Suppressor macrophage treated with lipopolysaccharide for 4 hours (primary cell): ENCODE measurements at regions not wholly inside any gene's neighbourhood (a gene's known extent, or its start where the extent isn't known, plus 50 kb on each side); places are given as distances from the start of the nearest gene placed in this dataset.

Experiments
- DNase-seq: peaks from one replicate; pipeline ENCODE4 v3.0.0-alpha.2; 2020

DNA sequence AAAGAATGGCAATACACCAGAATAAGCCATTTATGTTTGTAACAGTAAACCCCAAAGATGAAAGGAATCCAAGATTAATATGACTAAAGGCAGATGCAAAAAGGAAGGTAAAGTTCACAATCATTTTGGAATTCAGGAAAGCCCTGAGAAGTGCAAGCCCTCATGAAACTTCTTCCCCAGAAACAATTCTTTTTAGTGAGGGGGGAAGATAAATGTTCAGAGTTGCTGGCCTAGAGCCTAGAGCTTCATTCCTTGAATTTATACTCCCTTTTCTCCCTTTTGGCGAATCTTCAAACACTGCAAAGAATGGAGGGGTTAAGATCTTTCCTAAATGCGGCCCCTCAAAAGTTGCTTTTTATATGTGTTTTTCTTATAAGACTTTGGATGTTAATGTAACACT, 368.8 kb downstream of the MEIS1 start:
- DNase-seq: no peak

- no peak for DNase-seq
These were observed 370.3 kb downstream of the MEIS1 start for GRCh38 chr2:66805016-66805865.

DNA sequence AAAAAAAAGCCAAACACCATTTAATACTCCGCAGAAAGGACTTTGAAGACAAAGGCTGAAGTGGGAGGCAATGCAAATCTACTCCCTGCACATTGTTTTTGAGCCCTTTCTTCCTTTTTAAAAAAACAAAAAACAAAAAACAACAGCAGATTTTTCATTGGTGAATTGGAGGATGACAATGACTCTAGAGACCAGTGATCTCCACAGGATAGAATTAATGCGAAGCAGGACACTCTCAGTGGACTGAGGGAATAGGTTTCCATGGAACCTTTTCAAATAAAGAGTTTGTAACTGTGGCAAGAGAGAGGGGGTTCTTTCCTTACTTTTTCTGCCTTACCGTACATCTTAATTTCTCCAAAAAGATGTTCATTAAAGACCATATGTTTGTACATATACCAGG, 371.0 kb downstream of the MEIS1 start:
- DNase-seq: no peak

DNA sequence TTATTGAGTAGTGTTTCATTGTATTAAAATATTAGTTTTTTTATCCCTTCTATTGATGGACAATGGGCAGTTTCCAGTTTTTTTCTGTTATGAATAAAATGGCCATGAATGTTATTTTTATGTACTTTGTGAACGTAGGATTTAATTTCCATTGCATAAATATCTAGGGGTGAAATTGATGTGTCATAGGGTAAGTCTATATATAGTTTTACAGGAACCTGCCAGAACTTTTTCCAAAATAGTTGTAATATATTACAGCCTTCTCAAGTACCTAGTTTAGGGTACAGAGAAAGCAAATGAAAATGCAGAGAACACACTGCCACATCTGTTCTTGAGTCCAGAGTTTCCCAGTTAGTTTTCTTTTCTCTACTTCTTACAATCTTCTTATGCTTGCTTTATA, 378.6 kb downstream of the MEIS1 start:
- DNase-seq: no peak

DNA sequence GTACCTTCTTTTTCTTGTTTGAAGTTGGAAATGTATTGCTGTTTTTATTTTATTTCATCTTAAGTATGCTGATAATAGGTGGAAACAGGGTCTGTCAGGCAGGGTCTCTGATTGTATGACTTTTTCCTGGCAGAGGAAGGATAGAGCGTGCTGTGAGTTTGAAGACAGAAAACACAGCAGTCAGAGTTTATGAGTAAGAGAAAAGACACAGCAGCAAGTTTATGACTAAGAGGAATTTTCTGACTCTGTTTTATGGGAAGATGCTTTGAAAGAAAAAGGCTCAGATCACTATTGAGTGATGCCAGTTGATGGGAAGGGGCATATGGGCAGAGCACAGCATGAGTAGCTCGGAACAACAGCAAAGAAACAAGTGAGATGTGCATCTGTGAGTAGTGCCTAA, 379.1 kb downstream of the MEIS1 start:
- no peak for DNase-seq

DNA sequence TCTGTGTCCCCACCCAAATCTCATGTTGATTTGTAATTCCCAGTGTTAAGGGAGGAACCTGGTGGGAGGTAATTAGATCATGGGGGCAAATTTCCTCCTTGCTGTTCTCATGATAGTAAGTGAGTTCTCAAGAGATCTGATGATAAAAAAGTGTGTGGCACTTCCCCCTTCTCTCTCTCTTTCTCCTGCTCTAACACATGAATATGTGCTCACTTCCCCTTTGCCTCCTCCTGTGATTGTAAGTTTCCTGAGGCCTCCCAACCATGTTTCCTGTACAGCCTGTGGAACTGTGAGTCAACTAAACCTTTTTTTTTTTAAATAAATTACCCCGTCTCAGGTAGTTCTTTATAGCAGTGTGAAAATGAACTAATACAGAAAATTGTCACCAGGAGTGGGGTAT, 380.0 kb downstream of the MEIS1 start:
- DNase-seq: no peak

GRCh38 chr2:66815886-66816285, 381.0 kb downstream of the MEIS1 start:
- DNase-seq: no peak

DNA sequence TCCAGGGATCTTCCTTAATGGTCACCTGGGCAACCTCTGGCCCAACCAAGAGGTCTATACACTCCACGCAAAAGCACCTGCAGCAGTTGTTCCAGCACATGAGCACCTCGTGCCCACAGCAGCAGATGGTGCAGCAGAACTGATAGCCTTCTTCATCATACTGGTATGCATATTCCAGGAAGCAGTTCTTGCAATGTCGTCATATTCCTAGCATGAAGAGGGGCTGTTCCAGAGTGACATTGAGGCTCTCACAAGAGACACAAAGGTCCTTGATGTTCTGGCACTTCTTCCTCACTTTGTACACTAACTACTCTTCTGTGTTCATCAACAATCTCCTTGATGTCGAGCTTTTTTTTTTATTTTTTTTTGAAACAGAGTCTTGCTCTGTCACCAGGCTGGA, 386.2 kb downstream of the MEIS1 start:
- DNase-seq: no peak

GRCh38 chr2:66822186-66822585, 387.3 kb downstream of the MEIS1 start:
- DNase-seq: no peak

- no peak for DNase-seq
These were observed 390.0 kb downstream of the MEIS1 start for GRCh38 chr2:66824926-66825325.

DNA sequence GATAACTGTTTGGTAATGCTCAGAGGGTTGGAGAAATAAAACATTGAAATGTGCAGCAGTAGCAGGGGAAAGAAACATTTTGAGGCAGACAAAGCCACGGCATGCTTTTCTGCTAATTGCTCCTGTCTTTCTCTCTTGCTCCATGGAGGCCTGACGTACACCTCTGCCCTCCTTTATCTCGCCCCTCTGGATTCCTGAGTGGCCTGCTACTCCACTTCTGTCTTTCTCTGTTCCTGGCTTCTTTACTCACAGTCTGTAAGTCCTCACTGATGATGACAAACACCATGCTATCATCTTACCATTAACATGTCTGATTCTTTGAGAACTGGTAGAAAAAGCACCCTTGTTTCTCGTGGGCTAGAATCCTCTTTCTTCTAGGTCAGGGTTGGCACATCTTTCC, 392.9 kb downstream of the MEIS1 start:
- no peak for DNase-seq

- no peak for DNase-seq
These were observed 394.0 kb downstream of the MEIS1 start for GRCh38 chr2:66828876-66829275.

DNA sequence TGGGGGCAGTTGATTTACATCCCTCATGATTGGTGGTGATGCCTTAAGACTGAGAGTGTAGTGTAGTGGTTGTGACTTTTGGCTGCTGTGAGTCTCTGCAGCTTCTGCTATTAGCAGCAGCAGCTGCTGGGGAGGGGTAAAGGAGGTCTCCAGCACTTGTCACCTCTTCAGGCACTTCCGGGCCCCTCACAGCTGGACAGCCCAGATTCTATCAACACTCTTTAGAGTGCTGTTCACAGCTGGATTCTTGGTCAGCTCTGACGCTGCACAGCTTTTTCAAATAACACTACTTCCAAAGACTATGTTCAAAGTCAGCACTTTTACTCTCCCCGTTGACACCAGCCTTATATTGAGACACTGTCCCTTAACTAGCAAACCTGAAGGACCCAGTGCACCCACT, 396.0 kb downstream of the MEIS1 start:
- DNase-seq: no peak

- no peak for DNase-seq
These were observed 397.9 kb downstream of the MEIS1 start for GRCh38 chr2:66832646-66833435.

GRCh38 chr2:66834859-66835258, 399.9 kb downstream of the MEIS1 start:
- DNase-seq: no peak

DNA sequence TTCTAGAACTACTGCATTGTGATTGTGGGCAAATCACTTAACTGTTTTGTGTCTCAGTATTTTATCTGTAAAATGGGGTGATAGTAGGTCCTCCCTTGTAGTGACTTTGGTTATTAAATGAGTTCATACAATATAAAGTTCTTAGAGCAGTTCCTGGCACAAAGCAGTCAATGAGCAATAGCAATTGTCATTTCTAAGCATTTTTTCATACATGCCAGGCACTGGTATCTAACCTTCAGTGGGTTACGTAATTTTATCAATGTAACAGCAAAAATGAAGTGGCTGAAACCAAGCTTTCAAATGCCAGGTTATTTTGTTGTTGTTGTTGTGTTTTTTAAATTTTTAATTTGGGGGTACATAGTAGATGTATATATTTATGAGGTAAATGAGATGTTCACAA, 401.9 kb downstream of the MEIS1 start:
- no peak for DNase-seq

DNA sequence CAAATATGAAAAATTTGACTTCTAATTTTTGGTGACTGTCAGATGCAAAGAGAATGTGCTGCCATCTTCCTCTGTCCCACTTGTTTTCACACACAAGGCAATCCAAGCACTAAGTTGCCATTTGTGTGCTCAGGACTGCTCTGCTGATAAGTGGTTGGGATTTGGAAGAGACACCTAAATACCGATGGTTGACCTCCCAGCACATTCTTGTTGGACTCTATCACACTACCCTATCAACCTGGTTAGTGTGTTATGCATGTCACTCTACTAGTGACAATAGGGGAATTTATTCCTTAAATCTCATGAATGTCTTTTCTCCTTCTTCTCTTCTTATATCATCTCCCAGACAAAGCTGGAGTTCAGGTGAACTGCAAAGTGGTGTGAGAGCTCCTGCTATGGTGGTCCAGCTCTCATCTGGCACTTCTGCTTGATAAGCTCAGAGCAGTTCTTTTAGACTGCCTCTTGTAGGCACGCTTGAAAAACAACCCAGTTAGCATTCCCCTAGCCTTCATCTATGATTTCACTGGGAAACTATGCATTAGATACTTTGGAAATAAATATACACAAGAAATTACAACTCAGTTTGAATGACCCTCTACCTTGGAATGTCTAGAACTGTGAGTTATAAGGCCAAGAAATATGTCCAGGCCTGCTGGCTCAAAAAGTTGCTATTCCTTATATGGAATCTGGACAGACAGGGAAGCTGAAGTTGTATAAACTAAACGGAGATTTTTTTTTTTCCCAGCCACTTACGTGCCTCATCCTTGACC, 404.8 kb downstream of the MEIS1 start:
- no peak for DNase-seq

DNA sequence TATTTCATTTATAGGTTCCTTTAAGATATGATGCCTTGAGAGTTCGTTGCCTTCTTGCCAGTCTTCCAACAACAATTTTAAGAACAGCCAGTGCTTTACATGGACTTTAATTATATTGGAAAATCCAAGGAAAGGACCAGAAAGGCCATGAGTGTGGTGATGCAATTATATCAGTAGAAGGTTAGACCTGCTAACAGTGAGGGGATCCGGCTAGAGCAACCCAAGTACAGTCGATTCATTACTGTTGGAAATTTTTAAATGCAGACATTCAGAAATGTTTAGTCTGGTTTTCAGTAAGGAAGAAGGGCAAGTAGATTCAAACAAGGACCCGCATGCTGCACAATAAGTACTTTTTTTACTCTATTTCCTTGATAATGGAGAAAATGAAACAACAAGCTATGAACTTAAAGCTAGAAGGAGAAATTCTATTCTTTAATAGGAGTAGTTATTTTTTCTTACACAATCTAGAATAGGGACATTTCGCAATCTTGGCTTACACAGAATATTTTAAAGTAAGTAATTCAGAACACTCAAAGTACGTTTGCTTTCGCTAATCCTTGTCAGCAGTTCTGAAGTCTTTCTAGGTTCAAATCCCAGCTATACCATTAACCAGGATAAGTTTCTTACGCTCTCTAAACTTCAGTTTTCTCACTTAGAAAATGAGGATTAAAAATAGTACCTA, 405.5 kb downstream of the MEIS1 start:
- DNase-seq: no peak

DNA sequence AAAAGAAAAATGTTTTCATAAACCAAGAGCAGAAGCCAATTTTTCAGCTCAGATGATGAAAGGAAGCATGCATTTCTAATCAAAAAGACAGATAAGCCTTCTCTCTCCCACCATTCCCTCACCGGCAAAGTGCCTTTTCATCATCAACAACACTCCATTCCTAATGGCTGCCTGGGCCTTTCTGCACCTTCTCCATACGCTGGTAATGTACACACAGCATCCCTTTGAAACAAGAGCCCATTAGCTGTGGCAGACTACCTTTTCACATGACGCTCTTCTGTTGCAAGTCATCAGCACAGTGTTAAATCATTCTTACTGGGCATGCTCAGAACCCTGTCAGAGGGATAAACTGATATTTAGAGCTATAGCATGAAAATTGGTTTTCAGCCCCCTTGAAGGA, 408.9 kb downstream of the MEIS1 start:
- no peak for DNase-seq

DNA sequence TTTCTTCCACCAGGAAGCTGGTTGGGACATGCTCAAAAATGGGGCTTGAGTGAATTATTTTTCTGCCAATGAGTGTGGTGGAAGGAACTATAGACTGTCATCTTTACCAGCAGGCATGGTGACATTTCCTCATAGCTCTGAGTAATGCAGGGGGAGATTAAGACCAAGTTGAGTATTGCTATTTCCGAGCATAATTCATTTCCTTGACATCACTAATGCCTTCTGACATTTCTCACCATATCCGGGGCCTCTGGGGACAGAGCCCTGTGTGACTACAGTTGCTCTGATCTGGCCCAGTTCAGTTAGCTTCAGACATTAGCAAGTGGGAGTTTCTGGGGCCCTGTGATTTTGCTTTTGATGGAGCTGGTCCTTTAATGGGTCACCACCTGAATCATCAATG, 410.4 kb downstream of the MEIS1 start:
- no peak for DNase-seq

- no peak for DNase-seq
These were observed 412.0 kb downstream of the MEIS1 start for GRCh38 chr2:66846887-66847286.

DNA sequence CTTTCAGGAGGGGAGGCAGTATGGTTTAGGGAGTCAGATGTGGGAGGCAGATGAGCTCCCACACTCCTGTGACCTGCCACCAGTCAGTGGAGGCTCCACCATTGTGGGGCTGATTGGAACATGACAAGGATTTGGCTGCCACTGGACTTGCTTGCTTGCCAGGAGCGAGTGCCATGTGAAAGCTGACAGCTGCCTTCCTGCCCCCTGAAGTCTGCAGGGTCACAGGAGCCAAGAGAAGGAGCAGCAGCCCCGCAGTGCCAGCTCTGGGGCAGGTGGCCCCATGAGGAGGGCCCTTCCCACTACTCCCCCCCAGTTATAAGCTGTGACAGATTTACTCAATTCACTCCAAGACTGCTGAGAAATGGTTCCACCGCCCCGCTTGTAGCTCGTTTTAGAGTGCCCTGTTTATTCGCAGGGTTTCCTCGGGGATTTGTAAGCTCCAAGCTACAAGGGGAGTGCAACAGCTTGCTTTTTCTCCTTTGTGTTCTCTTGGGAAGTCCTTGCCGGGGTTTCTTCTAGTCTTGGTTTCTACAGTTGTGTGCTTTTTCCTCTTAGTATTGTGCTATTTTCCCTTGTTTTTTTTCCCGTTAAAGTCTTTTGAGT, 414.3 kb downstream of the MEIS1 start:
- no peak for DNase-seq

DNA sequence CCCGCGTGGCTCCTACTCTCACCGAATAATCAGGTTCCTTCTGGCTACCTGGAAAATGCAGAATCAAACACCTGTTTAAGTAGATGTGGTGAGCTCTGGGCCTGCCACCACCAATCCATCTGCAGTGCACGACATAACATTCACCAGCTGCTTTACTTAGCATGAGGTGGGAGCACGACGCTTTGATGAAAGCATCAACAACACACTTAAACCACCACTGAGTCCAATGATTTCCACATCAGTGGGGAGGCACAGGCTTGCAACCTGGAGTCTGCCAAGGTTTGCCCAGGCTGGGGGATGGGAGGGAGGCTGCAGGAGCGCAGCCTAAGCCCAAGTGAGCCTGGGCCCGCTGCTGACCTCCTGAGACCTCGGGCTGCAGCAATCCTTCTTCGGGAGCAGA, 415.5 kb downstream of the MEIS1 start:
- DNase-seq: no peak
